Lower leg skin (tissue), 4 donors: ENCODE measurements at regions not wholly inside any gene's neighbourhood (a gene's known extent, or its start where the extent isn't known, plus 50 kb on each side); places are given as distances from the start of the nearest gene placed in this dataset.

Source experiments
- DNase-seq, 2 donors: peaks; one replicate each; pipeline ENCODE4 v3.0.0-alpha.2; 2019; ENCODE audit warnings: low spot score in 2 of 2
- H3K4me3 ChIP-seq: fragments of 200-600 bp; sonication (generic); 2 replicates; pipeline ENCODE4 v1.5.1; 2017; ENCODE audit warnings: mild to moderate bottlenecking, low read depth; ENCODE audit not compliant: poor library complexity, severe bottlenecking
- POLR2A ChIP-seq, 2 donors: fragments of 450-650 bp; IDR thresholded peaks; one replicate each; pipeline ENCODE4 v1.6.1; 2016 to 2017; ENCODE audit warnings: antibody characterized with exemption in 2 of 2, mild to moderate bottlenecking in 1 of 2, moderate library complexity in 1 of 2
- WGBS, 2 donors: methylation state at CpG; one replicate each; pipeline ENCODE4 v1.1.5; 2018; 5-methylcytosine and 5-hydroxymethylcytosine counted together
- intact Hi-C: fragments of 100-400 bp; cut with DNase I; formaldehyde crosslinking; loops from one replicate; pipeline ENCODE4 v1.15.0; 2023; ENCODE audit warnings: low total_unique reads
- TF ChIP-seq, protein P1 (sequence below), 3 donors: fragments of 450-650 bp; IDR thresholded peaks; one replicate each; pipeline ENCODE4 v1.5.1; 2016; ENCODE audit warnings: antibody characterized with exemption in 3 of 3, mild to moderate bottlenecking in 3 of 3, moderate library complexity in 2 of 3

DNA sequence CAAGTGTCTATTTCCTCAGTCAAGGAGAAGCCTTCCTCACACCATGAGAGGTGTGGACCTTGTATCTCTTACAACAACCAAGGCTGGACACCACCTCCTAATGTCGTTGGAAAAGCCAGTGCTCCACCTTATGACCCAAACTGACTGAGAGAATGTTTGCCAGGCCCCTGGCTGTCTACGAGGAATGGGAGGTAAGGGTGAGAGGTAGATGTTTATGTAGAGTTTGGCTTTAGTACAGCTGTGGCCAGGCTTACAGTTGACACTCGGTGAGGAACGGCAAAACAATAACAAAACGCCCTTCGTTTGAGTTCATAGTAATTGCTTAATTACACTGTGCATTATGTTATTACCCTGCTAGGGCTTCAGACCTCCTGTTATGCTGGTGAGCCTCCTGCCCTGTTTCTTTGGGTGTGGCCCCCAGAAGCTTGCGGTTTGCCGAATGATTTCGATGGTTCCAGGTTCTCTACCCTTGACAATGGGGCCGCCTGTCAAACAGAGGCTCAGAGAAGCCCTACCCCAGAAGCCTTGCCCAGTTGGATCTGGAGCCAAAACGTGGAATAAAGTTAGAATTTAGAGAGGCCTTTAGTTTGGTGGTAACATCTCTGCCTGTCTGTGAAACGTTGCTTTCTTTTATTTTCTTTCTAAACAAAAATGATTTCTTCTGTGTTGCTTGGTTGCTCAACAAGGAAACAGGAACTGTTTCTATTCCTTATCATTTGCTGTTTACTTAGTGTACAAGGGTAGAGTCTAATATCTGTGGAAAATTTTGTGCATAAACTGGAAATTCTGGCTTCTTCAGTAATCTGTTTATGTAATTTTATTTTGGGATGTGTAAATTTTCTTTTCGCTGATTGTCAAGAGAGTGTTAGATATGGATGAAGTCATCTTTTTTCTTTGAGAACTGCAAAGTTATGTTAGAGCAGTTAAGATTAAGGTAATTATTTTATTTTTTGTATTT is 60.4 kb upstream of the FOXQ1 start:
- TF ChIP-seq POLR2A (IDR thresholded peaks at IDR 0.05) = no peak
- TF ChIP-seq, protein P1, sequence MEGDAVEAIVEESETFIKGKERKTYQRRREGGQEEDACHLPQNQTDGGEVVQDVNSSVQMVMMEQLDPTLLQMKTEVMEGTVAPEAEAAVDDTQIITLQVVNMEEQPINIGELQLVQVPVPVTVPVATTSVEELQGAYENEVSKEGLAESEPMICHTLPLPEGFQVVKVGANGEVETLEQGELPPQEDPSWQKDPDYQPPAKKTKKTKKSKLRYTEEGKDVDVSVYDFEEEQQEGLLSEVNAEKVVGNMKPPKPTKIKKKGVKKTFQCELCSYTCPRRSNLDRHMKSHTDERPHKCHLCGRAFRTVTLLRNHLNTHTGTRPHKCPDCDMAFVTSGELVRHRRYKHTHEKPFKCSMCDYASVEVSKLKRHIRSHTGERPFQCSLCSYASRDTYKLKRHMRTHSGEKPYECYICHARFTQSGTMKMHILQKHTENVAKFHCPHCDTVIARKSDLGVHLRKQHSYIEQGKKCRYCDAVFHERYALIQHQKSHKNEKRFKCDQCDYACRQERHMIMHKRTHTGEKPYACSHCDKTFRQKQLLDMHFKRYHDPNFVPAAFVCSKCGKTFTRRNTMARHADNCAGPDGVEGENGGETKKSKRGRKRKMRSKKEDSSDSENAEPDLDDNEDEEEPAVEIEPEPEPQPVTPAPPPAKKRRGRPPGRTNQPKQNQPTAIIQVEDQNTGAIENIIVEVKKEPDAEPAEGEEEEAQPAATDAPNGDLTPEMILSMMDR (IDR thresholded peaks at IDR 0.05) = no peak
- intact Hi-C loops = no loop called here
- H3K4me3 ChIP-seq = no peak overlapping the region
- 71 to 78% methylated on average over 13 of the region's 13 CpGs for whole genome bisulfite sequencing, 2 donors
- DNase-seq = peak in 1 of 2 donors; percentile 59

DNA sequence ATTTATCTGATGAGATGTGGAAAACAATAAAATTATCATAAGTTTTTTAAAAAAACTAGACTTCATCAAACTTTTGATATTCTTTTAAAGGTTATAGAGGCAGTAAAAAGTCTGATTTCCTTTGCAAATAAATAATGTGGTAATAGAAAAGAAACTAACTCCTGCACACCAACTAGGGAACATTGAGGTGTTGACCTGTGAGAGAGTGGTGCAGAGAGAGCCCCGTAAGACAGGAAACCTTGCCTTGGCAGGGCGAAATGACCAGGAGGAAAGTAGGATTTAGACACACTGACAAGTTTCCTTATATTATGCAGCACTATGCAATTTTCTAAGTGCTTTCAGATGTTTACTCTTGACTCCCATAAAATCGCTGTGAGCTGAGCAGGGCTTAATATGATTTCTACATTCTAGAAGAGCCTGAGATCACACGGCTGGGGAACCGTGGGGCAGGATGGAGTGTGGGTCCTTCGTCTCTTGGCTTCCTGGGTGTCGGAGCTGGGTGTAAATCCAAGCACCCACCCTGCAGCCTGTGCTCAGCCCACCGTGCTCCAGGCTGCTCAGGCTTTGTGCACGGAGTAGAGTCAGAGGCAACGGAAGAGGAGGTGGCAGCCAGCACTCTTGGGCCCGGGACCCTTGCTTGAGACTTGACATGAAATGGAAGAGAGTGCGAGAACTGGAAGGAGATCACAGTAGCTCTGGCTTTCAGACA is 61.3 kb upstream of the FOXQ1 start:
- no peak overlapping the region for H3K4me3 ChIP-seq
- intact Hi-C loops = no loop called here
- TF ChIP-seq POLR2A (IDR thresholded peaks at IDR 0.05) = no peak
- TF ChIP-seq, protein P1 (IDR thresholded peaks at IDR 0.05) = no peak
- peak in 1 of 2 donors; percentile 52 for DNase-seq
- 67 to 76% methylated on average over 12 of the region's 12 CpGs for WGBS, 2 donors

DNA sequence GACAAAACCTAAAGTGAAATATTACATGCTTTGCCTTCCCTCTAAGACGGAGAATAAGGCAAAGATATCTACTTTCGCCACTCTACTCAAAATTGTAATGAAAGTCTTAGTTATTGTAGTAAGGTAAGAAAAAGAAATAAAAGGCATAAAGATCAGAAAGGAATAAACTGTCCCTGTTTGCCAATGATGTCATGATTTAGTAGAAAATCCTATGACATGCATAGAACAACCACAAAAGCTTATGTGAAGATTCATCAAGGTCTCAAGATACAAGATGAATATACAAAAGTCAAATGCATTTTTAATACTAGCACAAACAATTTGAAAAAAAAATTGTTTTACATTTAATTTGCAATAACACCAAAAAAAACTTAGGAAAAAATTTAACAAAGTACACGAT is 64.0 kb upstream of the FOXQ1 start:
- intact Hi-C loops = no loop called here
- DNase-seq = no peak
- 92 to 94% methylated on average over 3 of the region's 3 CpGs for WGBS, 2 donors
- no peak overlapping the region for H3K4me3 ChIP-seq
- no peak for TF ChIP-seq POLR2A (IDR thresholded peaks at IDR 0.05)
- TF ChIP-seq, protein P1 (IDR thresholded peaks at IDR 0.05) = no peak

DNA sequence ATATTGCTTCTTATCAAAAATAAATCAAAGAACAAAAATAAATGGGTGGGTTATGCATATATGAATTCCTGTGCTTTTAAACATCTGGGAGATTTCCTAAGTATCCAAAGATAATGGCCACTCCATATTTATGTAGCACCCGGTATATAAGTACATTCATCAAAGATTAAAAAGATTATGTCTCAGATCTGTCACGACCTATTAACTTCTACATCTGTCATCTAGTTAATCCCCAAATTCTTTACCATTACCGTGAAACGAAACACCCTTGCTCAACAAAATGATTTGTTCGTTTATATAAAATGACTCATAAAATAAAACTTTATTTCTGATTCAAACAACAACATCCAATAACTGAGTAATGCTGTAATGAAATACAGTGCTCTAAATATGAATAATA is 64.8 kb upstream of the FOXQ1 start:
- 64 to 69% methylated on average over 5 of the region's 5 CpGs for WGBS, 2 donors
- H3K4me3 ChIP-seq = no peak overlapping the region
- no peak for TF ChIP-seq POLR2A (IDR thresholded peaks at IDR 0.05)
- TF ChIP-seq, protein P1 (IDR thresholded peaks at IDR 0.05) = no peak
- DNase-seq = no peak
- intact Hi-C loops = no loop called here

DNA sequence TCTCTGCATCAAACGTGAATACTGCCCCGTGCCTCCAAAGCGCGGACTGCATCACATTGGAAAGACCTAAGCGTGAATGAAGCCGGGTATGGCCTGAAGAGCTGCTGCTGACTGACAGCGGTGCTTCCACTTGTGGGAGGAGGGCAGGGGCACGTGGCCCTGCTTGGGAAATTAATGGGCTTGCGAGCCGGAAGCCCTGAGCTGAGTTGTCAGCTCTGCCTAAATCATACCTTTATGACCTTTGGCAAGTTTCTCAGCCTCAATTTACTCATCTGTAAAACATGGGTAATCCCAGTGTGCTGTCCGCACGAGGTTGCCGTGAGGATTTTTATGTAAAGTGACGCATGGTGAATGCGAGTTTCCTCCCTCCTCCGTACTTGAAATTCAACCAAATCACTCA is 67.0 kb upstream of the FOXQ1 start:
- no peak for TF ChIP-seq POLR2A (IDR thresholded peaks at IDR 0.05)
- TF ChIP-seq, protein P1 (IDR thresholded peaks at IDR 0.05) = no peak
- WGBS, 2 donors = 70 to 85% methylated on average over 16 of the region's 16 CpGs
- no peak overlapping the region for H3K4me3 ChIP-seq
- intact Hi-C loops = no loop called here
- DNase-seq = no peak
